Neural progenitor cell (in vitro differentiated cells): ENCODE measurements at regions not wholly inside any gene's neighbourhood (a gene's known extent, or its start where the extent isn't known, plus 50 kb on each side); places are given as distances from the start of the nearest gene placed in this dataset.

Experiments
- DNase-seq: peaks from one replicate; pipeline ENCODE4 v3.0.0-alpha.2; 2016; ENCODE audit warnings: low spot score
- H2AFZ ChIP-seq: fragments of 200-600 bp; sonication (generic); replicated peaks from 2 replicates; pipeline ENCODE4 v1.6.1; 2016; ENCODE audit warnings: antibody characterized with exemption
- H3F3A ChIP-seq: fragments of 200-600 bp; sonication (generic); 2 replicates; pipeline ENCODE4 v1.6.1; 2016; ENCODE audit warnings: antibody characterized with exemption, low read depth
- H3K27ac ChIP-seq: fragments of 200-600 bp; sonication (generic); 2 replicates; pipeline ENCODE4 v1.5.1; 2016; ENCODE audit warnings: mild to moderate bottlenecking
- H3K27me3 ChIP-seq: fragments of 200-600 bp; sonication (generic); 2 replicates; pipeline ENCODE4 v1.6.1; 2016; ENCODE audit warnings: mild to moderate bottlenecking, moderate library complexity
- H3K36me3 ChIP-seq: fragments of 200-600 bp; sonication (generic); 2 replicates; pipeline ENCODE4 v1.5.1; 2016
- H3K4me1 ChIP-seq: fragments of 200-600 bp; sonication (generic); 2 replicates; pipeline ENCODE4 v1.6.1; 2016; ENCODE audit warnings: mixed run types
- H3K4me2 ChIP-seq: fragments of 200-600 bp; sonication (generic); 2 replicates; pipeline ENCODE4 v1.6.1; 2016
- H3K4me3 ChIP-seq: fragments of 200-600 bp; sonication (generic); 2 replicates; pipeline ENCODE4 v1.5.1; 2016
- H3K79me2 ChIP-seq: fragments of 200-600 bp; sonication (generic); 2 replicates; pipeline ENCODE4 v1.6.1; 2016; ENCODE audit warnings: low read depth
- H3K9ac ChIP-seq: fragments of 200-600 bp; sonication (generic); 2 replicates; pipeline ENCODE4 v1.6.1; 2016
- H3K9me3 ChIP-seq: fragments of 200-600 bp; sonication (generic); 2 replicates; pipeline ENCODE4 v1.5.1; 2016; ENCODE audit warnings: low read depth
- H4K20me1 ChIP-seq: fragments of 200-600 bp; sonication (generic); 2 replicates; pipeline ENCODE4 v1.6.1; 2016; ENCODE audit warnings: low read depth
- H3K27ac Mint-ChIP-seq: 3 replicates; pipeline ENCODE4 v1.8.0; 2021; ENCODE audit warnings: mixed read lengths
- H3K27me3 Mint-ChIP-seq: 2 replicates; pipeline ENCODE4 v1.8.0; 2022; ENCODE audit warnings: low read depth, mild to moderate bottlenecking, inconsistent platforms, moderate library complexity, mixed read lengths; ENCODE audit not compliant: insufficient read depth
- H3K36me3 Mint-ChIP-seq: 3 replicates; pipeline ENCODE4 v1.8.0; 2021; ENCODE audit warnings: mixed read lengths
- H3K4me1 Mint-ChIP-seq: 3 replicates; pipeline ENCODE4 v1.8.0; 2021; ENCODE audit warnings: mixed read lengths
- H3K4me3 Mint-ChIP-seq: 3 replicates; pipeline ENCODE4 v1.8.0; 2021; ENCODE audit warnings: mild to moderate bottlenecking, moderate library complexity, mixed read lengths
- H3K9me3 Mint-ChIP-seq: 3 replicates; pipeline ENCODE4 v1.8.0; 2020; ENCODE audit warnings: mixed read lengths
- CTCF ChIP-seq: fragments of 200-600 bp; sonication (generic); IDR thresholded peaks from 2 replicates; pipeline ENCODE4 v1.5.1; 2017; ENCODE audit warnings: antibody characterized with exemption, mild to moderate bottlenecking
- EZH2 ChIP-seq: fragments of 200-600 bp; sonication (generic); IDR thresholded peaks from 2 replicates; pipeline ENCODE4 v1.6.1; 2017; ENCODE audit warnings: antibody characterized with exemption, mild to moderate bottlenecking, moderate library complexity
- EZH2phosphoT487 ChIP-seq: fragments of 200-600 bp; sonication (generic); IDR thresholded peaks from 2 replicates; pipeline ENCODE4 v1.6.1; 2017; ENCODE audit warnings: antibody characterized with exemption

- H3K9ac ChIP-seq: no peak overlapping the region
- H3K4me1 Mint-ChIP-seq: no peaks in the 10 kb centered on the region
These were observed 240.2 kb upstream of the TANK start for GRCh38 chr2:160920061-160920460.

GRCh38 chr2:160920791-160921303, 239.4 kb upstream of the TANK start:
- no peaks in the 10 kb centered on the region for H3K27me3 ChIP-seq
- H3K9me3 ChIP-seq: no peaks in the 10 kb centered on the region
- Mint-ChIP-seq H3K36me3 (no peaks in the 10 kb centered on the region), H3K4me1 (no peaks in the 10 kb centered on the region), H3K9me3 (no peaks in the 10 kb centered on the region), H3K4me3 (no peak overlapping the region), H3K27me3 (peaks cover 3% of the 10 kb centered on the region), H3K27ac (no peak overlapping the region)
- no peak overlapping the region for H3K4me3 ChIP-seq
- H3K79me2 ChIP-seq: no peaks in the 10 kb centered on the region
- no peaks in the 10 kb centered on the region for H3F3A ChIP-seq
- no peak for TF ChIP-seq EZH2phosphoT487
- H3K36me3 ChIP-seq: no peaks in the 10 kb centered on the region
- no peak overlapping the region for H2AFZ ChIP-seq
- no peak overlapping the region for H3K27ac ChIP-seq
- H4K20me1 ChIP-seq: no peaks in the 10 kb centered on the region
- H3K9ac ChIP-seq: no peak overlapping the region
- H3K4me1 ChIP-seq: peaks cover 9% of the 10 kb centered on the region
- H3K4me2 ChIP-seq: no peak overlapping the region
- DNase-seq: no peak

More at GRCh38 chr2:160920061-160920460, 240.2 kb upstream of the TANK start:
- Histone ChIP-seq H4K20me1 (no peaks in the 10 kb centered on the region), H3K4me2 (no peak overlapping the region), H3F3A (no peaks in the 10 kb centered on the region), H3K36me3 (no peaks in the 10 kb centered on the region), H3K27ac (no peak overlapping the region), H2AFZ (no peak overlapping the region), H3K27me3 (no peaks in the 10 kb centered on the region), H3K4me1 (peaks cover 9% of the 10 kb centered on the region), H3K4me3 (no peak overlapping the region), H3K79me2 (no peaks in the 10 kb centered on the region), H3K9me3 (no peaks in the 10 kb centered on the region)
- Mint-ChIP-seq H3K27me3 (peaks cover 3% of the 10 kb centered on the region), H3K9me3 (peaks cover 5% of the 10 kb centered on the region), H3K4me3 (no peak overlapping the region), H3K36me3 (no peaks in the 10 kb centered on the region), H3K27ac (no peak overlapping the region)
- TF ChIP-seq EZH2phosphoT487 (no peak), CTCF (no peak), EZH2 (no peak)
- DNase-seq: no peak

- Mint-ChIP-seq H3K36me3 (no peaks in the 10 kb centered on the region), H3K27me3 (peaks cover 3% of the 10 kb centered on the region), H3K4me3 (no peak overlapping the region), H3K27ac (no peak overlapping the region), H3K4me1 (no peaks in the 10 kb centered on the region), H3K9me3 (no peaks in the 10 kb centered on the region)
- Histone ChIP-seq H3K9ac (no peak overlapping the region), H3K9me3 (no peaks in the 10 kb centered on the region), H4K20me1 (no peaks in the 10 kb centered on the region), H3K4me3 (no peak overlapping the region), H3K79me2 (no peaks in the 10 kb centered on the region), H3F3A (no peaks in the 10 kb centered on the region), H3K4me2 (no peak overlapping the region), H3K27ac (no peak overlapping the region), H2AFZ (no peak overlapping the region), H3K27me3 (no peaks in the 10 kb centered on the region), H3K36me3 (no peaks in the 10 kb centered on the region), H3K4me1 (peaks cover 9% of the 10 kb centered on the region)
- no peak for DNase-seq
- TF ChIP-seq EZH2 (no peak), EZH2phosphoT487 (no peak), CTCF (no peak)
These were observed 238.8 kb upstream of the TANK start for GRCh38 chr2:160921386-160921964.

- peaks cover 3% of the 10 kb centered on the region for H3K27me3 Mint-ChIP-seq
- H3K4me1 Mint-ChIP-seq: no peaks in the 10 kb centered on the region
These were observed 235.3 kb upstream of the TANK start for GRCh38 chr2:160924936-160925353.

More at GRCh38 chr2:160924936-160925353, 235.3 kb upstream of the TANK start:
- Mint-ChIP-seq H3K9me3 (no peaks in the 10 kb centered on the region), H3K27ac (no peak overlapping the region), H3K36me3 (no peaks in the 10 kb centered on the region), H3K4me3 (no peak overlapping the region)
- H3K9me3 ChIP-seq: no peaks in the 10 kb centered on the region
- H2AFZ ChIP-seq: no peak overlapping the region
- H3K27ac ChIP-seq: no peak overlapping the region
- H3K4me3 ChIP-seq: no peak overlapping the region
- H3K27me3 ChIP-seq: no peaks in the 10 kb centered on the region
- H4K20me1 ChIP-seq: no peaks in the 10 kb centered on the region
- H3K36me3 ChIP-seq: no peaks in the 10 kb centered on the region
- no peak overlapping the region for H3K4me2 ChIP-seq
- TF ChIP-seq EZH2phosphoT487 (no peak), EZH2 (no peak), CTCF (no peak)
- H3K79me2 ChIP-seq: no peaks in the 10 kb centered on the region
- DNase-seq: no peak
- no peak overlapping the region for H3K9ac ChIP-seq
- H3K4me1 ChIP-seq: peaks cover 8% of the 10 kb centered on the region
- no peaks in the 10 kb centered on the region for H3F3A ChIP-seq
